ENCODE measurements at regions not wholly inside any gene's neighbourhood (a gene's known extent, or its start where the extent isn't known, plus 50 kb on each side); places are given as distances from the start of the nearest gene placed in this dataset.

- H3K4me3 ChIP-seq (ENCODE audit: low read length), result no peak overlapping the region
- TF ChIP-seq CTCF (conservative IDR thresholded peaks at IDR 0.05; ENCODE audit: low read depth, low read length), result no peak
- DNase-seq (ENCODE audit: low read depth), result no peak
Observed at GRCh38 chr1:34322969-34323368, 146.3 kb downstream of the C1orf94 start.

GRCh38 chr1:34324879-34325440 is 148.3 kb downstream of the C1orf94 start:
- H3K4me3 ChIP-seq (ENCODE audit: low read length), result no peak overlapping the region
- no peak for DNase-seq (ENCODE audit: low read depth)
- TF ChIP-seq CTCF (conservative IDR thresholded peaks at IDR 0.05; ENCODE audit: low read depth, low read length), result no peak

GRCh38 chr1:34328281-34328799 is 151.6 kb downstream of the C1orf94 start:
- no peak overlapping the region for H3K4me3 ChIP-seq (ENCODE audit: low read length)
- no peak for DNase-seq (ENCODE audit: low read depth)
- no peak for TF ChIP-seq CTCF (conservative IDR thresholded peaks at IDR 0.05; ENCODE audit: low read depth, low read length)

GRCh38 chr1:34330061-34330460 is 153.4 kb downstream of the C1orf94 start:
- TF ChIP-seq CTCF (conservative IDR thresholded peaks at IDR 0.05; ENCODE audit: low read depth, low read length), result no peak
- no peak overlapping the region for H3K4me3 ChIP-seq (ENCODE audit: low read length)
- no peak for DNase-seq (ENCODE audit: low read depth)

GRCh38 chr1:34331020-34331926 is 154.6 kb downstream of the C1orf94 start:
- no peak overlapping the region for H3K4me3 ChIP-seq (ENCODE audit: low read length)
- DNase-seq (ENCODE audit: low read depth), result no peak
- TF ChIP-seq CTCF (conservative IDR thresholded peaks at IDR 0.05; ENCODE audit: low read depth, low read length), result no peak

- TF ChIP-seq CTCF (conservative IDR thresholded peaks at IDR 0.05; ENCODE audit: low read depth, low read length), result no peak
- no peak for DNase-seq (ENCODE audit: low read depth)
- no peak overlapping the region for H3K4me3 ChIP-seq (ENCODE audit: low read length)
Observed at GRCh38 chr1:34332996-34333395, 156.3 kb downstream of the C1orf94 start.
